HepG2 (cell line): ENCODE measurements at regions not wholly inside any gene's neighbourhood (a gene's known extent, or its start where the extent isn't known, plus 50 kb on each side); places are given as distances from the start of the nearest gene placed in this dataset.

Source experiments
- ATAC-seq: fragments of 200-7000 bp; cut with Tn5 transposase; 3 replicates; pipeline ENCODE4 v1.9.1; 2020; ENCODE audit warnings: mild to moderate bottlenecking, moderate library complexity
- BruUV-seq: library from RNA; stranded (reverse); fragments of 400-500 nt; replicated peaks from 2 replicates; lab custom pipeline; 2021; lab: Mats Ljungman, UMichigan
- CTCF ChIA-PET: fragments of 300-600 bp; formaldehyde crosslinking; extraction: SDS; loops from one replicate; lab custom pipeline; 2021; ENCODE audit warnings: low total read pairs, inconsistent platforms, low intra/inter-chr PET ratio; lab: Yijun Ruan, JAX
- POLR2A ChIA-PET: fragments of 350-600 bp; sonication (Branson Sonifier 250); formaldehyde crosslinking; loops from one replicate; lab custom pipeline; 2020; ENCODE audit warnings: antibody characterized with exemption, inconsistent platforms; lab: Yijun Ruan, JAX
- DNase-seq: peaks from one replicate; pipeline ENCODE4 v3.0.0-alpha.2; 2015; ENCODE audit warnings: low spot score
- FAIRE-seq: peaks from 3 replicates; lab custom pipeline; 2011; peaks lifted over from hg19 to GRCh38; lab: Jason Lieb, UNC
- H2AFZ ChIP-seq: one replicate; pipeline ENCODE4 v1.6.1; 2011; ENCODE audit warnings: low read length, inconsistent platforms
- H3K27ac ChIP-seq: fragments of 300-600 bp; 3 replicates; pipeline ENCODE4 v1.8.0; 2011; ENCODE audit warnings: mixed run types, mild to moderate bottlenecking, mixed read lengths, low read length, inconsistent platforms; ENCODE audit not compliant: insufficient read depth; ENCODE audit errors: extremely low read length
- H3K27me3 ChIP-seq, 2 experiments: fragments of 200-600 bp in 1 of 2; 2 replicates in 1 of 2; 3 replicates in 1 of 2; pipeline versions ENCODE4 v1.6.0 to v1.8.0; 2011; ENCODE audit warnings: low read length in 2 of 2, mild to moderate bottlenecking in 2 of 2, moderate library complexity in 2 of 2, inconsistent platforms in 1 of 2; ENCODE audit not compliant: insufficient read depth in 2 of 2, control insufficient read depth in 1 of 2
- H3K36me3 ChIP-seq, 2 experiments: fragments of 200-600 bp in 1 of 2; replicated peaks in 1 of 2; 2 replicates in 1 of 2; 3 replicates in 1 of 2; pipeline versions ENCODE4 v1.5.1 to v1.8.0; 2011; ENCODE audit warnings: low read length in 2 of 2, inconsistent platforms in 1 of 2; ENCODE audit not compliant: insufficient read depth in 2 of 2, control insufficient read depth in 1 of 2
- H3K4me1 ChIP-seq: 2 replicates; pipeline ENCODE4 v1.5.1; 2012; ENCODE audit warnings: low read length, inconsistent platforms; ENCODE audit not compliant: insufficient read depth
- H3K4me2 ChIP-seq: 2 replicates; pipeline ENCODE4 v1.6.0; 2011; ENCODE audit warnings: low read depth, low read length, inconsistent platforms
- H3K4me3 ChIP-seq, 3 experiments: fragments of 200-600 bp in 1 of 3; sonication (generic), shearing (Covaris generic) in 1 of 3; replicated peaks in 1 of 3; 2 replicates each; pipeline ENCODE4 v1.5.1; 2011 to 2016; ENCODE audit warnings: low read length in 3 of 3, inconsistent platforms in 2 of 3, low read depth in 2 of 3, mild to moderate bottlenecking in 2 of 3, control low read depth in 1 of 3, mixed read lengths in 1 of 3; ENCODE audit not compliant: insufficient read depth in 1 of 3
- H3K79me2 ChIP-seq: one replicate; pipeline ENCODE4 v1.6.1; 2011; ENCODE audit warnings: low read length, inconsistent platforms; ENCODE audit not compliant: insufficient read depth
- H3K9ac ChIP-seq: 2 replicates; pipeline ENCODE4 v1.6.0; 2011; ENCODE audit warnings: mild to moderate bottlenecking, low read depth, low read length, inconsistent platforms; ENCODE audit not compliant: insufficient read depth
- H3K9me3 ChIP-seq: 2 replicates; pipeline ENCODE4 v1.5.1; 2012; ENCODE audit warnings: mild to moderate bottlenecking, low read length
- H4K20me1 ChIP-seq: 2 replicates; pipeline ENCODE4 v1.6.0; 2011; ENCODE audit warnings: inconsistent platforms, mild to moderate bottlenecking, low read length, moderate library complexity; ENCODE audit not compliant: insufficient read depth
- CTCF ChIP-seq: sonication (generic); formaldehyde crosslinking; IDR thresholded peaks from 2 replicates; pipeline ENCODE4 v1.5.0; 2020; ENCODE audit warnings: mild to moderate bottlenecking, missing genetic modification reagents, moderate library complexity
- GTF3A ChIP-seq: sonication (generic); formaldehyde crosslinking; conservative IDR thresholded peaks from 2 replicates; pipeline ENCODE4 v1.4.0; 2020; ENCODE audit warnings: mild to moderate bottlenecking, missing genetic modification reagents
- JARID2 ChIP-seq: sonication (generic); formaldehyde crosslinking; IDR thresholded peaks from 2 replicates; pipeline ENCODE4 v1.8.1; 2023; ENCODE audit warnings: missing genetic modification reagents, inconsistent platforms; ENCODE audit not compliant: insufficient replicate concordance
- NFE2L2 ChIP-seq: fragments of 150-350 bp; IDR thresholded peaks from 2 replicates; pipeline ENCODE4 v1.6.1; 2014; ENCODE audit warnings: low read length
- SATB2 ChIP-seq: sonication (generic); formaldehyde crosslinking; IDR thresholded peaks from 2 replicates; pipeline ENCODE4 v1.5.0; 2020; ENCODE audit warnings: missing genetic modification reagents
- STAG1 ChIP-seq: sonication (generic); formaldehyde crosslinking; IDR thresholded peaks from 2 replicates; pipeline ENCODE4 v1.4.0; 2020; ENCODE audit warnings: missing genetic modification reagents
- TEAD3 ChIP-seq: optimal IDR thresholded peaks from 2 replicates; pipeline ENCODE3; 2016; ENCODE audit warnings: borderline replicate concordance
- XRCC5 ChIP-seq: fragments of 200-400 bp; formaldehyde crosslinking; optimal IDR thresholded peaks from 2 replicates; pipeline ENCODE3; 2017; ENCODE audit warnings: mild to moderate bottlenecking, low read length
- ZBTB39 ChIP-seq: sonication (generic); formaldehyde crosslinking; IDR thresholded peaks from 2 replicates; pipeline ENCODE4 v1.5.0; 2020; ENCODE audit warnings: missing genetic modification reagents
- ZNF414 ChIP-seq: sonication (generic); formaldehyde crosslinking; IDR thresholded peaks from 2 replicates; pipeline ENCODE4 v1.5.0; 2020; ENCODE audit warnings: missing genetic modification reagents
- ZSCAN31 ChIP-seq: sonication (generic); formaldehyde crosslinking; IDR thresholded peaks from 2 replicates; pipeline ENCODE4 v1.5.0; 2020; ENCODE audit warnings: low read depth, mild to moderate bottlenecking, missing genetic modification reagents
- WGBS: methylation state at CpG from one replicate; pipeline ENCODE4 v1.1.6; 2017; ENCODE audit warnings: low lambda C conversion rate; 5-methylcytosine and 5-hydroxymethylcytosine counted together
- in situ Hi-C: cut with HindIII; loops from 2 replicates; pipeline ENCODE4 v1.10.0; 2017; ENCODE audit warnings: low pct_unique_long_range_greater_than_20kb; ENCODE audit not compliant: extremely low pct_ligation_motif_present
- intact Hi-C: fragments of 100-400 bp; cut with micrococcal nuclease; formaldehyde crosslinking; loops from one replicate; pipeline ENCODE4 v1.10.0; 2022; ENCODE audit not compliant: unreplicated experiment
- TF ChIP-seq, protein P1 (sequence below): sonication (generic); formaldehyde crosslinking; IDR thresholded peaks from 2 replicates; pipeline ENCODE4 v1.5.1; 2020; ENCODE audit warnings: missing genetic modification reagents, mild to moderate bottlenecking, borderline replicate concordance

- no peak overlapping the region for H3K4me3 ChIP-seq
- H3K27me3 ChIP-seq, result peaks cover 4 to 62% of the 10 kb centered on the region in 2 experiments; a peak in 4 of 5 replicates
- H3K27ac ChIP-seq, result no peak overlapping the region
- H3K36me3 ChIP-seq, result no peaks in the 10 kb centered on the region
- ChIA-PET CTCF (no interaction called here), POLR2A (no interaction called here)
- intact Hi-C loops (loop anchor here (1.0 kb wide), 1 partner anchor 57 kb away; no protein-coding TSS in a partner anchor), in situ Hi-C loops (no loop called here)
- peak; percentile 84 for ATAC-seq
- H3K79me2 ChIP-seq, result no peaks in the 10 kb centered on the region
- H3K9ac ChIP-seq, result no peak overlapping the region
- no peak overlapping the region for H3K4me2 ChIP-seq
- H3K9me3 ChIP-seq, result no peaks in the 10 kb centered on the region
- FAIRE-seq, result peak; percentile 67
- 6% methylated on average over 7 of the region's 7 CpGs for WGBS
- no peaks in the 10 kb centered on the region for H4K20me1 ChIP-seq
- no peak for DNase-seq
- no peaks in the 10 kb centered on the region for H3K4me1 ChIP-seq
- TF ChIP-seq NFE2L2 (no peak), ZSCAN31 (CRISPR knock-in tag) (no peak), ZBTB39 (CRISPR knock-in tag) (no peak), TEAD3 (CRISPR knock-in tag) (peak; percentile 12), XRCC5 (peak; percentile 58), STAG1 (CRISPR knock-in tag) (peak; percentile 38), JARID2 (CRISPR knock-in tag) (no peak), GTF3A (CRISPR knock-in tag) (no peak), SATB2 (CRISPR knock-in tag) (no peak), CTCF (CRISPR knock-in tag) (peak; percentile 47), ZNF414 (CRISPR knock-in tag) (no peak)
- TF ChIP-seq, protein P1, sequence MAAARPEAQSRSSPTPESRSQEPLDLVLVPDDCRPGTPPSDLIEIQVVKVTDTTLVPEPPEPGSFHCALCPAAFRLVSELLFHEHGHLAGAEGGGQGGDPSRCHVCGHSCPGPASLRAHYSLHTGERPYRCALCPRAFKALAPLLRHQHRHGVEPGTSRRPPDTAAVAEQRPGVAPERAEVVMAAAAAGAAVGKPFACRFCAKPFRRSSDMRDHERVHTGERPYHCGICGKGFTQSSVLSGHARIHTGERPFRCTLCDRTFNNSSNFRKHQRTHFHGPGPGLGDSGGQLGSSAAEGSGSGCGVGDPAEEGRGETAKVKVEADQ (CRISPR knock-in tag), result no peak
- no TSS peak for BruUV-seq
- H2AFZ ChIP-seq, result no peak overlapping the region
Measured at GRCh38 chr20:59439243-59439642, 138.8 kb downstream of the EDN3 start.
